Cardiac fibroblast (primary cell): ENCODE measurements at regions not wholly inside any gene's neighbourhood (a gene's known extent, or its start where the extent isn't known, plus 50 kb on each side); places are given as distances from the start of the nearest gene placed in this dataset.

ENCODE experiments used
- DNase-seq, 2 donors: peaks; one replicate each; pipeline versions ENCODE4 v3.0.0 to v3.0.0-alpha.2; 2010; ENCODE audit warnings: low read depth in 2 of 2
- H3K4me3 ChIP-seq, 2 donors: replicated peaks in 1 of 2; 1 replicate in 1 of 2; 2 replicates in 1 of 2; pipeline ENCODE4 v1.5.1; 2011; ENCODE audit warnings: low read depth in 2 of 2, low read length in 2 of 2, mild to moderate bottlenecking in 2 of 2, moderate library complexity in 1 of 2
- CTCF ChIP-seq: IDR thresholded peaks from one replicate; pipeline ENCODE4 v1.5.1; 2011; ENCODE audit warnings: low read depth, mild to moderate bottlenecking, low read length, inconsistent platforms

- peak; percentile 45 for TF ChIP-seq CTCF
- H3K4me3 ChIP-seq: no peak overlapping the region
- peak; percentile 45 to 54 for DNase-seq
Measured at GRCh38 chr12:91367234-91367849, 184.7 kb upstream of the DCN start.

GRCh38 chr12:91364471-91365184, 182.0 kb upstream of the DCN start:
- no peak for DNase-seq
- TF ChIP-seq CTCF: no peak
- H3K4me3 ChIP-seq: no peak overlapping the region

- no peak overlapping the region for H3K4me3 ChIP-seq
- DNase-seq: peak; percentile 68 to 76
- peak; percentile 53 for TF ChIP-seq CTCF
Measured at GRCh38 chr12:91361864-91362263, 179.2 kb upstream of the DCN start.

- TF ChIP-seq CTCF: no peak
- no peak for DNase-seq
- H3K4me3 ChIP-seq: no peak overlapping the region
Measured at GRCh38 chr12:91357381-91357780, 174.8 kb upstream of the DCN start.

- peak in 1 of 2 donors; percentile 38 for DNase-seq
- H3K4me3 ChIP-seq: no peak overlapping the region
- TF ChIP-seq CTCF: no peak
Measured at GRCh38 chr12:91356405-91356804, 173.8 kb upstream of the DCN start.

GRCh38 chr12:91355150-91356006, 172.8 kb upstream of the DCN start:
- no peak overlapping the region for H3K4me3 ChIP-seq
- peak; percentile 86 to 88 for DNase-seq

More at GRCh38 chr12:91355150-91356006, 172.8 kb upstream of the DCN start:
- peak; percentile 89 for TF ChIP-seq CTCF
